ENCODE measurements at regions not wholly inside any gene's neighbourhood (a gene's known extent, or its start where the extent isn't known, plus 50 kb on each side); places are given as distances from the start of the nearest gene placed in this dataset.

DNA sequence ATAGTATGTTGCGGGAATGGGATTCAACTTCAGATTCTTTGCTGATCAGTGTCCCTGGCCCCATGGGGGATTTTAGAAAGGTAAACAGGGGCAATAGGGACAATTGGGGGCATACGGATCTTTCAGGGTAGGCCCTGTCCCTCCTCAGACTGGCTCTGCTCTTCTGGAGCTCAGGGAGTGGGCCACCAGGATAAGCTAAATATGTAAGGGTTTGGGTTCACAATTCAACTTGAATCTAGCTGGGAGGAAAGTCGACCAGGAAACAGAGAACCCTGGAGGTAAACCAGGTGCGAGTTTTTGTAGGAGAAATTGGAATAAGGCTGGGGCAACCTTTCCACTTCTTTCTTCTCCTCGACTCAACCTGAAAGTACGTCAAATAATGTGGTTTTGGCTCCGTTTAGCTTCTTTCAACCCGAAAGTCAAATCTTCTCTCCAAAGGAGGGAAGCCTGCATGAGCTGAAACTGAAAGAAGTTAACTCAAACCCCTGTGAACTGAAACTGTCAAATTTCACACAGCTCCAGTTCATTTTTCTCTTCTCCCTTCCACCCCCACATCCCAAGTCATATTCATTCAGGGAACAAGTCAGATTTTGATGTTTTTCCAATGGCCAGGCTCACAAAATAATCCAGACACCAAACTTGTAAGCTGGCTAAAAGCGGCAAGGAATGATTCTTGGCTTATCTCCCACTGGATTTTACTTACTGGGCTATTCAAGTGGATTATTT is 278.2 kb downstream of the CLIC5 start:
- TF ChIP-seq CTCF (IDR thresholded peaks at IDR 0.05) (no peak), POLR2A (IDR thresholded peaks at IDR 0.05) (no peak)
